NCI-H146 (cell line): ENCODE measurements at regions not wholly inside any gene's neighbourhood (a gene's known extent, or its start where the extent isn't known, plus 50 kb on each side); places are given as distances from the start of the nearest gene placed in this dataset.
"Not testable (repeated sequence)": the region's sequence is repeated elsewhere in the genome, so short reads cannot be mapped to it uniquely, and the experiment has no call there.

Experiments used
- DNase-seq: peaks from one replicate; lab custom pipeline; 2025; lab: John Stamatoyannopoulos, UW

DNA sequence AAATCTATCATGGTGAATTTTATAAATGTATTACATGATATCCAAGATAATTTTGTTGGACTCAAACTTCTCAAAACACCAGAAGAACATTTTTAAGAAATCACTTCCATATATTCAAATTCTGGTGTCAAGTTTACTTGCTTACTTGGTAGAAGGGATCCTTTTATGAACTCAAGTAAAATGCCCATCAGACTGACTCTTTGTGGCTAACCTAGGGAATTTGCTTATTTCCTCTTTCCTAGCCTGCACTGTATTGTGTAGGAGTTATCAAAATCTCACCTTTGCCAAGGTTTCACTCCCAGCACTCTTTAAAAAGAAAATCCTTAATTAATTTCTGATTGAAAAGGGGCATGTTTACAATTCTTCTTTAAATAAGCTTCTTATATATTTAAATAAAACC lies 196.5 kb downstream of the DUSP6 start:
- DNase-seq = no peak

DNA sequence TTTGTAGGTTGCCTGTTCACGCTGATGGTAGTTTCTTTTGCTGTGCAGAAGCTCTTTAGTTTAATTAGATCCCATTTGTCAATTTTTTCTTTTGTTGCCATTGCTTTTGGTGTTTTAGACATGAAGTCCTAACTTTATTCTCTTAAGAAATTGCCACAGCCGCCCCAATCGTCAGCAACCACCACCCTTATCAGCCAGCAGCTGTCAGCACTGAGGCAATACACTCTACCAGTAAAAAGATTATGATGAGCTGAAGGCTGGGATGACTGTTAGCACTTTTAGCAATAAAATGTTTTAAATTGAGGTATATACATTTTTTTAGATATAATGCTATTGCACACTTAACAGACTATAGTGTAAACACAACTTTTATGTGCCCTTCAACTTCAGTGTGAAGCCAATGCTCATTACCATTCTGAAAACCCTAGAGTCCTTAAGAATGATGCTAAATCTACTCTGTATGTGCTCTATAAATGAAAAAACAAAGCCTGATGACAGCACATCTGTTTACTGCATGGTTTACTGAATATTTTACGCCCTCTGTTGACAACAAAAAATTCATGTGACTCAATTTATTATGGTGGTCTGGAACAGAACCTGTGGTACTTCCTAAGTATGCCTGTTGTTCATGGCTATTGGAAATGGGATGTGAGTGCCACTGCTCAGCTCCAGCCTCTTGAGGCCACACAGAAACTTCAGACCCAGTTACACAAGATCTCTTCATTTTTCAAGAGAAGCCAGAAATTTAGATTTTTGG lies 197.4 kb downstream of the DUSP6 start:
- no peak for DNase-seq

DNA sequence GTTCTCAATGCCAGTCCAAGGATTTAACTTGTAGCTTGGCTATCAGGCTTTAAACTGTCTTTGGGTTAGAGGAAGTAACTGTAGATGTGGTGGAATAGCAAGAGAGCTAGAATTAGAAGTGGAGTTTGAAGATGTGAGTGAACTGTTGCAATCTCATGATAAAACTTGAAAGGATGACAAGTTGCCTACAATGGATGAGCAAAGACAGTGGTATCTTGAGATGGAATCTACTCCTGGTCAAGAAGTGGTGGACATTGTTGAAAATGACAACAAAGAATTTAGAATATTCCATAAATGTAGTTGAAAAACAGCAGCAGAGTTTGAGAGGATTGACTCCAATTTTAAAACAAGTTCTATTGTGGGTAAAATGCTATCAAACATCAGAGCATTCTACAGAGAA lies 199.0 kb downstream of the DUSP6 start:
- DNase-seq = no peak

- no peak for DNase-seq
These were observed 200.8 kb downstream of the DUSP6 start for GRCh38 chr12:89151536-89151935.

DNA sequence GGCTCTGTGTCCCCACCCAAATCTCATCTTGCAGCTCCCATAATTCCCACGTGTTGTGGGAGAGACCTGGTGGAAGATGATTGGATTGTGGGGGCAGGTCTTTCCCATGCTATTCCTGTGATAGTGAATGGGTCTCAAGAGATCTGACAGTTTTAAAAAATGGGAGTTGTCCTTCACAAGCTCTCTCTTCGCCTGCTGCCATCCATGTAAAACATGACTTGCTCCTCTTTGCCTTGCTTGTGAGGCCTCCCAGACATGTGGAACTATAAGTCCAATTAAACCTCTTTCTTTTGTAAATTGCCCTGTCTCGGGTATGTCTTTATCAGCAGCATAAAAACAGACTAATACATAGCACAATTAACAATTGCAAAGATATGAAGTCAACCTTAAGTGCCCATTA lies 201.5 kb downstream of the DUSP6 start:
- not testable (repeated sequence) for DNase-seq

DNA sequence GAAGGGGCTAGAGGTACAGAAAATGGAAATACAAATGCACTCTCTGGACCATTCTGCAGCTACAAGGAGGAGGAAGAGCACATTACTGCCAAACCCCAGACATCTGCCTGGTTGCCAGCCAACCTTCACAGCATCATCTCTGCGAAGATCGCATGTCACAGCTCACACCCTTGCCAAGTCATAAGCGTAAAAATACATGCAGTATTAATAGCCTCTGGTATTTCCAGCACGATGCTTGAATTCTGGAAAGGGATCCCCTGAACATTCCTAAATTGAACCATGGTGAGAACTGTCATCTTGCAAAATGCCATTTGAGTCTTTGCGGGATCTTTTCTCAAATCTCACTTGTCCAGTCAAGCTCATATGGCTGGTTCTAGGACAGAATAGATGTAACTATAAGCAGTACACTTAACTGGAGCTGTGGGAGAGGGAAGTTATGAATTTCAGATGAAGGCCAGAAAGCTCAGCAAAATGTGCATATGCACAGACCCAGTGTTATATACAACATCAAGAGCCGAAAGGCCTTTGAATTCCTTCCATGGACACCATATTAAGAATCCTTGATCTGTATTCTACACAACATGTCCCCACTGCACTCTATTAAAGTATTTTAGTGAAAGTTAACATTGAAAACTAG lies 211.6 kb downstream of the DUSP6 start:
- no peak for DNase-seq

- DNase-seq = no peak
These were observed 212.2 kb downstream of the DUSP6 start for GRCh38 chr12:89140141-89140540.

DNA sequence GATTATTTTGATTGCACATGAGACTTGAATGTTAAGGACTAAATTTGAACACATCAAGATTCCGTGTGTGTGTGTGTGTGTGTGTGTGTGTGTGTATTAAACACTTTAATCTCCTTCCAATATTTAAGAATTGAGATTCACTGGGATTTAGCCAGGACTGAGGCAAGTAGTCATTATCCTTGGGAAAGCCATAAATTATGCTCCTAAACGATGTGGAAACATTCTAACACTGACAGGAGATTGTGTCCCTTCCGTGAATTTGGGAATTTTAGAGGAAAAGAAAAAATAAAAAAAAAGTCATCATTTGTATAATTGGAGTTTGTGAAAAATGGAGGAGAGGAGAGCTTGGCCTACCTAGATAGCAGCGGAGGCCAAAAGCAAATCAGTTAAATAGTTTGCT lies 212.9 kb downstream of the DUSP6 start:
- DNase-seq = no peak

GRCh38 chr12:89138048-89138852 lies 214.1 kb downstream of the DUSP6 start:
- DNase-seq = no peak

- no peak for DNase-seq
These were observed 216.2 kb downstream of the DUSP6 start for GRCh38 chr12:89135976-89136634.

DNA sequence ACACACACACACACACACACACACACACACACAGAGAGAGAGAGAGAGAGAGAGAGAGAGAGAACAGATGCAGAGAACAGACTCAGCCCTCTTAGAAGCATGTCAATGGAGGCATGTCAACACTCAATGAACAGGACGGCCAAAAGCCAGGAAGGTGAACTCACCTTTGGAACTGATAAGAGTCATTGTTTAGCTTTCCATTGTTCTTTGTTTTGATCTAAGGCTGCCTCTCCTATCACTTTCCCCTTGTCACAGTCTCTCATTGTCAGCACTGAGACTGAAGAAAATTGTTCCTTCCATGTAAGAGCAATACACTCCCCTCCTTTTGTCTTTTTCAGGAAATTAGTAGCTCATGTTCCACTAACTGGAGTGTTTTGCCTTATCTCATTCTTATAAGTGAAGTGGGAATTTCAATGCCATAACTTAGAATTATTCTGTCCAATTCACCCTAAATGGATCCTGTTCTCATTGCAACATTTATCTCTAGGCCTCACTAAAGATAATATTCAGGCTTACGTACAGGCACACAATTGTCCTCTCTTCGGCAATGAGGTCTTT lies 218.0 kb downstream of the DUSP6 start:
- peak; percentile 17 for DNase-seq

- DNase-seq = no peak
These were observed 223.0 kb downstream of the DUSP6 start for GRCh38 chr12:89129167-89129870.

DNA sequence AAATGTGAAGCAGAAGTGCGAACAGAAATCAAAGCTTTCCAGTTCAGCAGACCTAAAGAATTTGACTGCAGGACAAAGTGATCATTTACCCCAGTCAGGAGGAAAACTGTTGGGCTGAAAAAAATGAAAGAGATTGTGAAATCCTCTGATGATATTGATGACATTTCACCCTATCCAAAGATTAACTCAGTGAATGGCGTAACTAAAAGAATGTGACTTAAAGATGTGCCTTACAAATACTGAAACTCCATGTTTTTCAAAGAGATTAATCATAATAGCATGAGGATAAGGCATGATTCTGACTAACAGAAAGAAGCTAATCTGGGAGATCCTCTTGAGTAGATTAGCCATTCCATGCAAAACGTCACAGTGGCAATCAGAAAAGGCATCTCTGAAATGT lies 225.6 kb downstream of the DUSP6 start:
- no peak for DNase-seq

DNA sequence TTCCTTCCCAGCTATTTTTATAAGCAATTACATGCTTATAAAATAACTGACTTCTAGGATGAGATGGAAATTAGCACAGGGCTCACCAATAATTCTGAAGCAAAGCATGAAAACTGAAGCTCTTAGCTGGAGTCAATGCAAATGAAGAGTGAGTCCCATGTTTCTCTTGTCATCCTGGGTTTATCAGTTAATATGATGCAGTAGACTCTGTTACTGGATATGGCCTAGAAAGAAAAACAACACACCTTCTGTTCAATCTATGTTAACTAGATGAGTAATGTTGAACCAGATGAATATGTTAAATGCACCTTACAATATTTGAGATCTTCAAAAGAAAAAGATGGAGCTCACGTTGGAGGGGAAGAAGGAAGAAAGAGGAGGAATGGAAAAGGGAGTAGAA lies 229.4 kb downstream of the DUSP6 start:
- no peak for DNase-seq

GRCh38 chr12:89117448-89118034 lies 234.8 kb downstream of the DUSP6 start:
- no peak for DNase-seq

- no peak for DNase-seq
These were observed 240.3 kb downstream of the DUSP6 start for GRCh38 chr12:89111964-89112363.

GRCh38 chr12:89108265-89108664 lies 244.0 kb downstream of the DUSP6 start:
- DNase-seq = no peak

DNA sequence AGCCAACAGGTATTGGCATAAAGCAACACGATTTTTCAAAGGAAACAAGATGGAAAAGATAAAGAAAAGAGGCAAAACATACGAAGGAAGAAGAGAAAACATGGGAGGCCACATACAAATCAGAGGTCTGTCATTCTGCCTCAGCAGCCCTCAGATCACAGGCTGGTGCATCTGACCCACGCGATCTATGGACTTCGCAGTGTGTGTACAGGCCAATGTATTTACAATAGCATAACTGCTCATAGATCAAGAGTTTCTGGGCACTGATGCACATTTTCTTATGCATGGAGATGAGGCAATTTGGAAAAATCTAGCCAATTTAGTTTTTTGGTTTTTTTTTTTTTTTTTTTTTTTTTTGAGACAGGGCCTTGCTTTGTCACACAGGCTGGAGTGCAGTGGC lies 245.4 kb downstream of the DUSP6 start:
- no peak for DNase-seq

GRCh38 chr12:89105243-89105642 lies 247.1 kb downstream of the DUSP6 start:
- DNase-seq = no peak

DNA sequence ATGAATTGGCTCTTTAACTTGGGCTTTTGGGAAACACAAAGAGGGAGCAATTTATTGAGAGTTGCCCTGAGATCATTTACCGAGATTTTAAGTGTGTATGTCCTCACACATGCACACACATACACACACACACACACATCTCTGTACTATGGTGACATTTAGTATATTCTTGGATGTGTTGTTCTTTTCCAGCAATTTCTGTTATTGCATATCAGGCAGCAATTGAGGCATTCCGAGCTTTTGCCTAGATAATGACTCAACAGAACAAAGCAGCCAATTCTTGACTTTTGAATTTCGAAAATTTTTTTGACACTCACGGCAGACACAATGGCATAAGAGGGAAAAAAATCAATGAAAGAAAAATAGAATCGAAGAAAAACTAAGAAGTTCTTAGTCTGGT lies 248.5 kb downstream of the DUSP6 start:
- DNase-seq = no peak

DNA sequence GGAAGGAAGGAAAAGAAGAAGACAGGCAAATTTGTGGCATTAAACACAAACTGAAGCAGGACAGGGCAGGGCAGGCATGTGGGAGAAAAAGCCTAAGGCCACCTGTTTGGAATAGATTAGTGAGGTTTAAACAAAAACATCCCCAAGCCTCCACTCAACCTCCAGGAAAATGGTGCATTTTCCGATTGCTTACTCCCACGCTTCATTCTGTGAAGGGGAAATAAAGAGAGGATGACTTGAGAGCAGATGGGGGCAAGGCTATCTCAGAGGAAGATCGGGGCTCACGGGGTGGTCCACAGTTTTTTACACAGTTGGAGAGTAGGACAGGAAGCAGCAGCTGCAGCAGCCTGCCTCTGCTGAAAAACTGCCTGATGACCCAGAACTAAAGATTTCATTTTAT lies 250.9 kb downstream of the DUSP6 start:
- peak; percentile 7 for DNase-seq
